ENCODE measurements at regions not wholly inside any gene's neighbourhood (a gene's known extent, or its start where the extent isn't known, plus 50 kb on each side); places are given as distances from the start of the nearest gene placed in this dataset.

GRCh38 chr12:79525357-79525756 lies 165.4 kb downstream of the PAWR start:
- TF ChIP-seq POLR2A (IDR thresholded peaks at IDR 0.05; ENCODE audit: extremely low read depth, insufficient read length) = no peak
- TF ChIP-seq MAX (IDR thresholded peaks at IDR 0.05; ENCODE audit: low read depth, low read length) = no peak

All from NB4 (cell line).